Lower lobe of right lung (tissue), 2 donors: ENCODE measurements at regions not wholly inside any gene's neighbourhood (a gene's known extent, or its start where the extent isn't known, plus 50 kb on each side); places are given as distances from the start of the nearest gene placed in this dataset.

Experiments used
- ATAC-seq, 2 donors: fragments of 200-7000 bp; cut with Tn5 transposase; one replicate each; pipeline ENCODE4 v1.9.1; 2020 to 2022; ENCODE audit warnings: mild to moderate bottlenecking in 2 of 2, moderate library complexity in 2 of 2
- DNase-seq: peaks from one replicate; pipeline ENCODE4 v3.0.0-alpha.2; 2020
- H3K27ac ChIP-seq: fragments of 200-600 bp; one replicate; pipeline ENCODE4 v1.8.0; 2022
- H3K27me3 ChIP-seq: fragments of 200-600 bp; one replicate; pipeline ENCODE4 v1.8.0; 2022; ENCODE audit warnings: low read depth
- H3K36me3 ChIP-seq: fragments of 200-600 bp; one replicate; pipeline ENCODE4 v1.8.0; 2022; ENCODE audit warnings: mild to moderate bottlenecking
- H3K4me1 ChIP-seq: fragments of 200-600 bp; one replicate; pipeline ENCODE4 v1.8.0; 2022
- H3K4me3 ChIP-seq: fragments of 200-600 bp; one replicate; pipeline ENCODE4 v1.8.0; 2022; ENCODE audit warnings: mild to moderate bottlenecking
- H3K9me3 ChIP-seq: fragments of 200-600 bp; one replicate; pipeline ENCODE4 v1.8.0; 2022
- CTCF ChIP-seq: fragments of 200-600 bp; IDR thresholded peaks from one replicate; pipeline ENCODE4 v1.8.0; 2022; ENCODE audit warnings: antibody characterized with exemption, mild to moderate bottlenecking
- intact Hi-C: fragments of 100-400 bp; cut with DNase I; formaldehyde crosslinking; loops from one replicate; pipeline ENCODE4 v1.11.0; 2022
- donor health status: DM: no; HTN: yes; CAD: no; lungs with severe emphysema.

- no peak for TF ChIP-seq CTCF
- Histone ChIP-seq H3K4me1 (no peaks in the 10 kb centered on the region), H3K27me3 (no peaks in the 10 kb centered on the region), H3K9me3 (no peaks in the 10 kb centered on the region), H3K4me3 (no peak overlapping the region), H3K27ac (no peak overlapping the region), H3K36me3 (no peaks in the 10 kb centered on the region)
- no peak for DNase-seq
- no peak for ATAC-seq
- intact Hi-C loops: no loop called here
These were observed 199.7 kb downstream of the HINT1 start for GRCh38 chr5:130965360-130965759.

GRCh38 chr5:130964231-130965202, 200.5 kb downstream of the HINT1 start:
- Histone ChIP-seq H3K36me3 (no peaks in the 10 kb centered on the region), H3K27ac (no peak overlapping the region), H3K4me3 (no peak overlapping the region), H3K4me1 (no peaks in the 10 kb centered on the region), H3K27me3 (no peaks in the 10 kb centered on the region), H3K9me3 (no peaks in the 10 kb centered on the region)
- intact Hi-C loops: no loop called here
- ATAC-seq (no peak), DNase-seq (no peak)
- no peak for TF ChIP-seq CTCF

GRCh38 chr5:130963798-130964197, 201.3 kb downstream of the HINT1 start:
- intact Hi-C loops: no loop called here
- TF ChIP-seq CTCF: no peak
- no peak for ATAC-seq
- no peak for DNase-seq
- no peak overlapping the region for H3K27ac ChIP-seq
- no peaks in the 10 kb centered on the region for H3K4me1 ChIP-seq
- no peak overlapping the region for H3K4me3 ChIP-seq
- no peaks in the 10 kb centered on the region for H3K27me3 ChIP-seq
- H3K36me3 ChIP-seq: no peaks in the 10 kb centered on the region
- no peaks in the 10 kb centered on the region for H3K9me3 ChIP-seq

- DNase-seq (no peak), ATAC-seq (no peak)
- no peaks in the 10 kb centered on the region for H3K9me3 ChIP-seq
- no peaks in the 10 kb centered on the region for H3K27me3 ChIP-seq
- no peaks in the 10 kb centered on the region for H3K4me1 ChIP-seq
- intact Hi-C loops: no loop called here
- no peak for TF ChIP-seq CTCF
- no peak overlapping the region for H3K27ac ChIP-seq
- no peak overlapping the region for H3K4me3 ChIP-seq
- H3K36me3 ChIP-seq: no peaks in the 10 kb centered on the region
These were observed 207.9 kb downstream of the HINT1 start for GRCh38 chr5:130957151-130957550.

GRCh38 chr5:130955041-130955440, 210.0 kb downstream of the HINT1 start:
- DNase-seq: no peak

More at GRCh38 chr5:130955041-130955440, 210.0 kb downstream of the HINT1 start:
- Histone ChIP-seq H3K36me3 (no peaks in the 10 kb centered on the region), H3K27ac (no peak overlapping the region), H3K9me3 (no peaks in the 10 kb centered on the region), H3K27me3 (no peaks in the 10 kb centered on the region), H3K4me3 (no peak overlapping the region), H3K4me1 (no peaks in the 10 kb centered on the region)
- intact Hi-C loops: no loop called here
- no peak for TF ChIP-seq CTCF
- no peak for ATAC-seq
